ENCODE measurements at regions not wholly inside any gene's neighbourhood (a gene's known extent, or its start where the extent isn't known, plus 50 kb on each side); places are given as distances from the start of the nearest gene placed in this dataset.

DNA sequence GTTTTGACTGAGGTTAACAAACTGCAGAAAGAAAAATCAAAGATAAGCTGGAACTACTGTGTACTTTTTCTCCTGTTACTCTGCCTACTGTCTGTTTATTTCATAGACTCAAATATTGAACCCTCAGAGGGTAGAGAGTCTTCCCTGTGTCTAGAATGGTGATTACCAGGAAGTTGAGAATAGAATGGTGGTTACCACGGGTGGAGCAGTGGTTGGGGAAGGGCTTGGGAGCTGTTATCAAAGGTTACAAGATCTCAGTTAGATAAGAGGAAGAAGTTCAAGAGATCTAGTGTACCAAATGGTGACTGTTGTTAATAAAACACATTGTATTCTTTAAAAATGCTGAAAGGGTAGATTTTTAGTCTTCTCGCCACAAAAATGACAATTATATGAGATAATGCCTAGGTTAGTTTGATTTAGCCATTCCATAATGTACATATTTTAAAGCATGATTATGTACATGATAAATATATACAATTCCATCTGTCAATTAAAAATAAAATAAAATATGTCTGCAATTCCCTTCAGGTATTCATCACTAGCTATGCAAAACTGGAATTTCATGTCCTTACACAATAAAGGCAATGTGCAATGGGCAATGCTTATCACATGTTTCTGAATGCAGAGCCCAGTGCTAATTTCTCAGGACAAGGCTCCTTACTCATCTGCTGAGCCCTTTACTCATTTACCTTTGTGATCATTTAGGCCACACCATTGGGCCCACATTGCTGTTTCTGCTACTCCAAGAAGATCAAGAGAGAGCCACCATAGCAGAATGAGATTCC lies 474.3 kb upstream of the CAMK1G start:
- Mint-ChIP-seq H3K4me1 (peaks cover 38% of the 10 kb centered on the region), H3K27ac (no peak overlapping the region), H3K36me3 (ENCODE audit: low read depth) (no peaks in the 10 kb centered on the region; the same call in 2 of the 3 replicates), H3K4me3 (no peak overlapping the region), H3K27me3 (ENCODE audit: insufficient read depth, low read depth, poor library complexity) (peaks cover 9% of the 10 kb centered on the region), H3K9me3 (peaks cover 10% of the 10 kb centered on the region; the same call in 2 of the 3 replicates)
- no peak overlapping the region for H3K4me3 ChIP-seq
- no peak overlapping the region for H3K27ac ChIP-seq (ENCODE audit: low read depth)
- H3K9me2 ChIP-seq (ENCODE audit: insufficient read depth), result no peaks in the 10 kb centered on the region; the same call in 1 of the 2 replicates
- peaks cover 26% of the 10 kb centered on the region for H3K4me1 ChIP-seq (ENCODE audit: insufficient read depth)
- H3K4me2 ChIP-seq, result no peak overlapping the region
- no peak for TF ChIP-seq CTCF (conservative IDR thresholded peaks at IDR 0.05; ENCODE audit: low read depth in 2 of 2)
- TF ChIP-seq ETS1 (IDR thresholded peaks at IDR 0.05), result no peak
- TF ChIP-seq CREB1 (CRISPR knock-in tag; IDR thresholded peaks at IDR 0.05; ENCODE audit: low read depth), result no peak
- TF ChIP-seq JUNB (IDR thresholded peaks at IDR 0.05; ENCODE audit: unreplicated experiment), result no peak
- TF ChIP-seq NANOG (IDR thresholded peaks at IDR 0.05; ENCODE audit: borderline replicate concordance), result no peak
- no peak for TF ChIP-seq POLR2AphosphoS5 (IDR thresholded peaks at IDR 0.05; ENCODE audit: low read depth)
- TF ChIP-seq EZH2 (IDR thresholded peaks at IDR 0.05; ENCODE audit: low read depth, unreplicated experiment), result no peak
- TF ChIP-seq REST (IDR thresholded peaks at IDR 0.05; ENCODE audit: unreplicated experiment), result no peak
- no peak for TF ChIP-seq STAT1 (IDR thresholded peaks at IDR 0.05; ENCODE audit: unreplicated experiment)
- no peak for TF ChIP-seq ZNF114 (CRISPR knock-in tag; IDR thresholded peaks at IDR 0.05)
- TF ChIP-seq EZH2phosphoT487 (IDR thresholded peaks at IDR 0.05; ENCODE audit: unreplicated experiment), result no peak
- TF ChIP-seq ZNF331 (CRISPR knock-in tag; IDR thresholded peaks at IDR 0.05; ENCODE audit: low read depth), result no peak
- TF ChIP-seq ZNF462 (CRISPR knock-in tag; IDR thresholded peaks at IDR 0.05), result no peak
- H3K36me3 ChIP-seq (ENCODE audit: insufficient read depth), result no peaks in the 10 kb centered on the region
- H4K20me1 ChIP-seq (replicated peaks; ENCODE audit: insufficient read depth), result no peaks in the 10 kb centered on the region
- H3K79me2 ChIP-seq (replicated peaks; ENCODE audit: insufficient read depth), result no peaks in the 10 kb centered on the region
- 0 out of 2 replicates have a peak overlapping the region, but pooled peaks have one; percentile 10 for H2AFZ ChIP-seq
- no peak for DNase-seq (ENCODE audit: low spot score)
- no peaks in the 10 kb centered on the region for H3K27me3 ChIP-seq (ENCODE audit: insufficient read depth)
- ATAC-seq, result no peak
- no peaks in the 10 kb centered on the region for H3F3A ChIP-seq (replicated peaks; ENCODE audit: low read depth)

All from GM23338 (cell line).